H1 (cell line): ENCODE measurements at regions not wholly inside any gene's neighbourhood (a gene's known extent, or its start where the extent isn't known, plus 50 kb on each side); places are given as distances from the start of the nearest gene placed in this dataset.

ENCODE experiments used
- CTCF ChIA-PET: fragments of 300-600 bp; sonication (Branson Sonifier 250); formaldehyde crosslinking; loops from one replicate; lab custom pipeline; 2021; ENCODE audit not compliant: partially characterized antibody; lab: Charles Lee
- POLR2A ChIA-PET: fragments of 300-600 bp; sonication (Branson Sonifier 250); formaldehyde crosslinking; loops from one replicate; lab custom pipeline; 2021; ENCODE audit warnings: inconsistent platforms; ENCODE audit not compliant: partially characterized antibody; lab: Charles Lee
- DNase-seq, 2 experiments: peaks; one replicate each; pipeline versions ENCODE4 v3.0.0 to v3.0.0-alpha.2; 2010 to 2022; ENCODE audit warnings: low spot score in 2 of 2, low read depth in 1 of 2, mixed read lengths in 1 of 2
- FAIRE-seq: peaks from 2 replicates; lab custom pipeline; 2011; peaks lifted over from hg19 to GRCh38; lab: Jason Lieb, UNC
- H2AFZ ChIP-seq: 2 replicates; pipeline ENCODE4 v1.8.1; 2012; ENCODE audit warnings: low read length, inconsistent platforms
- H2AK5ac ChIP-seq: 2 replicates; pipeline ENCODE4 v1.6.1; 2013; ENCODE audit warnings: low read depth, low read length
- H2BK120ac ChIP-seq: replicated peaks from 2 replicates; pipeline ENCODE3; 2013; ENCODE audit warnings: low read depth, low read length, inconsistent platforms
- H2BK12ac ChIP-seq: 2 replicates; pipeline ENCODE4 v1.6.1; 2013; ENCODE audit warnings: low read depth, low read length
- H2BK15ac ChIP-seq: 2 replicates; pipeline ENCODE4 v1.6.1; 2013; ENCODE audit warnings: low read length
- H2BK20ac ChIP-seq: 2 replicates; pipeline ENCODE4 v1.6.1; 2013; ENCODE audit warnings: low read length
- H2BK5ac ChIP-seq: 2 replicates; pipeline ENCODE4 v1.6.1; 2013; ENCODE audit warnings: low read depth, low read length
- H3K14ac ChIP-seq: 2 replicates; pipeline ENCODE4 v1.6.1; 2013; ENCODE audit warnings: inconsistent platforms; ENCODE audit not compliant: insufficient read length
- H3K18ac ChIP-seq: 2 replicates; pipeline ENCODE4 v1.6.1; 2013; ENCODE audit warnings: low read length; ENCODE audit errors: extremely low read depth
- H3K23ac ChIP-seq: 2 replicates; pipeline ENCODE4 v1.6.1; 2013; ENCODE audit warnings: inconsistent platforms; ENCODE audit not compliant: insufficient read length
- H3K23me2 ChIP-seq: 2 replicates; pipeline ENCODE4 v1.6.1; 2013; ENCODE audit warnings: low read depth, low read length
- H3K27ac ChIP-seq: 2 replicates; pipeline ENCODE4 v1.6.1; 2011; ENCODE audit warnings: low read depth, low read length, inconsistent platforms
- H3K27me3 ChIP-seq, 4 experiments: replicated peaks in 1 of 4; 1 replicate in 1 of 4; 2 replicates in 3 of 4; pipeline versions ENCODE4 v1.6.1 to v1.8.1; 2011 to 2013; ENCODE audit warnings: low read length in 3 of 4, mild to moderate bottlenecking in 3 of 4, inconsistent platforms in 2 of 4, mixed read lengths in 2 of 4, moderate library complexity in 1 of 4; ENCODE audit not compliant: control insufficient read depth in 3 of 4, insufficient read depth in 3 of 4; ENCODE audit errors: extremely low read depth in 1 of 4
- H3K36me3 ChIP-seq, 4 experiments: 2 replicates each; pipeline versions ENCODE4 v1.6.1 to v1.8.1; 2011 to 2013; ENCODE audit warnings: mild to moderate bottlenecking in 4 of 4, low read length in 3 of 4, moderate library complexity in 2 of 4, control low read depth in 1 of 4, inconsistent platforms in 1 of 4; ENCODE audit not compliant: insufficient read depth in 4 of 4, control insufficient read depth in 2 of 4
- H3K4ac ChIP-seq: replicated peaks from 2 replicates; pipeline ENCODE3; 2013; ENCODE audit warnings: low read length, low read depth, mixed read lengths, inconsistent platforms; ENCODE audit not compliant: insufficient read length
- H3K4me1 ChIP-seq, 4 experiments: replicated peaks in 1 of 4; 1 replicate in 1 of 4; 2 replicates in 3 of 4; pipeline versions ENCODE4 v1.6.1 to v1.8.1; 2011 to 2013; ENCODE audit warnings: low read length in 3 of 4, inconsistent platforms in 2 of 4, mixed read lengths in 1 of 4; ENCODE audit not compliant: insufficient read depth in 4 of 4, control insufficient read depth in 3 of 4
- H3K4me2 ChIP-seq, 2 experiments: 2 replicates each; pipeline versions ENCODE4 v1.6.1 to v1.8.1; 2011 to 2013; ENCODE audit warnings: low read depth in 2 of 2, low read length in 2 of 2, control low read depth in 1 of 2, inconsistent platforms in 1 of 2, mild to moderate bottlenecking in 1 of 2; ENCODE audit not compliant: insufficient read depth in 1 of 2
- H3K4me3 ChIP-seq, 4 experiments: fragments of 200-600, 300-600 bp in 1 of 4; sonication (generic), shearing (Covaris generic), sonication (Bioruptor Twin) in 1 of 4; 2 replicates each; pipeline versions ENCODE4 v1.5.1 to v1.8.1; 2011 to 2016; ENCODE audit warnings: low read length in 4 of 4, low read depth in 3 of 4, control low read depth in 2 of 4, inconsistent platforms in 2 of 4, mild to moderate bottlenecking in 2 of 4, mixed read lengths in 1 of 4, moderate library complexity in 1 of 4; ENCODE audit not compliant: insufficient read depth in 2 of 4; ENCODE audit errors: extremely low read depth in 1 of 4
- H3K56ac ChIP-seq: replicated peaks from 2 replicates; pipeline ENCODE3; 2013; ENCODE audit warnings: low read depth, mild to moderate bottlenecking, mixed read lengths, low read length, inconsistent platforms; ENCODE audit not compliant: insufficient read length
- H3K79me1 ChIP-seq: 2 replicates; pipeline ENCODE4 v1.6.1; 2013; ENCODE audit warnings: low read depth, low read length, control low read depth
- H3K79me2 ChIP-seq, 2 experiments: 2 replicates each; pipeline versions ENCODE4 v1.6.1 to v1.8.1; 2012 to 2013; ENCODE audit warnings: low read length in 2 of 2, mild to moderate bottlenecking in 2 of 2, inconsistent platforms in 1 of 2; ENCODE audit not compliant: insufficient read depth in 2 of 2, control insufficient read depth in 1 of 2
- H3K9ac ChIP-seq, 4 experiments: replicated peaks in 1 of 4; 1 replicate in 1 of 4; 2 replicates in 3 of 4; pipeline versions ENCODE4 v1.6.1 to v1.8.1; 2011 to 2013; ENCODE audit warnings: low read depth in 3 of 4, low read length in 3 of 4, control low read depth in 2 of 4, mild to moderate bottlenecking in 2 of 4, moderate library complexity in 2 of 4, inconsistent platforms in 1 of 4; ENCODE audit errors: extremely low read depth in 1 of 4
- H3K9me3 ChIP-seq, 2 experiments: 2 replicates each; pipeline versions ENCODE4 v1.6.1 to v1.8.1; 2012 to 2013; ENCODE audit warnings: mild to moderate bottlenecking in 2 of 2, moderate library complexity in 2 of 2, control low read depth in 1 of 2, inconsistent platforms in 1 of 2, low read depth in 1 of 2, low read length in 1 of 2, mixed read lengths in 1 of 2; ENCODE audit not compliant: insufficient read depth in 2 of 2
- H4K20me1 ChIP-seq, 2 experiments: replicated peaks in 1 of 2; 2 replicates each; pipeline versions ENCODE3 to v1.8.1; 2011 to 2013; ENCODE audit warnings: inconsistent platforms in 2 of 2, low read length in 2 of 2, mild to moderate bottlenecking in 1 of 2; ENCODE audit not compliant: insufficient read depth in 2 of 2, control insufficient read depth in 1 of 2
- H4K5ac ChIP-seq: 2 replicates; pipeline ENCODE4 v1.6.1; 2013; ENCODE audit warnings: low read length, low read depth, mixed read lengths, inconsistent platforms; ENCODE audit not compliant: insufficient read length
- H4K8ac ChIP-seq: 2 replicates; pipeline ENCODE4 v1.8.0; 2013; ENCODE audit warnings: mild to moderate bottlenecking, moderate library complexity, low read length, inconsistent platforms; ENCODE audit not compliant: insufficient read depth; ENCODE audit errors: extremely low read depth
- H4K91ac ChIP-seq: replicated peaks from 2 replicates; pipeline ENCODE3; 2013; ENCODE audit warnings: low read length, mixed read lengths, inconsistent platforms; ENCODE audit not compliant: insufficient read length
- CTBP2 ChIP-seq: IDR thresholded peaks from 2 replicates; pipeline ENCODE4 v1.7.0; 2011; ENCODE audit warnings: borderline replicate concordance, mild to moderate bottlenecking, moderate library complexity, mixed read lengths, low read length; ENCODE audit not compliant: insufficient read depth, insufficient read length
- KDM4A ChIP-seq: IDR thresholded peaks from one replicate; pipeline ENCODE4 v1.7.1; 2012; ENCODE audit warnings: low read depth, mild to moderate bottlenecking, moderate library complexity, low read length, inconsistent platforms; ENCODE audit not compliant: severe bottlenecking
- MAFK ChIP-seq: IDR thresholded peaks from 2 replicates; pipeline ENCODE4 v1.6.1; 2012; ENCODE audit warnings: low read depth, mild to moderate bottlenecking, improper control_type of control experiment, low read length
- PHF8 ChIP-seq: fragments of 200-600 bp; sonication (generic); conservative IDR thresholded peaks from 2 replicates; pipeline ENCODE4 v1.7.1; 2012; ENCODE audit warnings: low read depth, mild to moderate bottlenecking, inconsistent platforms, low read length, moderate library complexity
- POLR2AphosphoS5 ChIP-seq: IDR thresholded peaks from 2 replicates; pipeline ENCODE4 v1.6.1; 2011; ENCODE audit warnings: low read depth, low read length
- POU5F1 ChIP-seq: IDR thresholded peaks from 2 replicates; pipeline ENCODE4 v1.6.1; 2011; ENCODE audit warnings: low read depth, mild to moderate bottlenecking, low read length, moderate library complexity
- SP2 ChIP-seq: IDR thresholded peaks from 2 replicates; pipeline ENCODE4 v1.6.1; 2012; ENCODE audit warnings: mild to moderate bottlenecking, low read length, inconsistent platforms
- WGBS, 2 experiments: shearing (Covaris generic) in 1 of 2; methylation state at CpG; one replicate each; pipeline versions ENCODE4 v1.1.6 to v1.1.7; 2013 to 2015; ENCODE audit warnings: low lambda C conversion rate in 2 of 2, mixed read lengths in 2 of 2, inconsistent platforms in 1 of 2, low coverage in 1 of 2, missing lambda C conversion rate in 1 of 2; ENCODE audit not compliant: insufficient replicate concordance in 2 of 2, insufficient coverage in 1 of 2, insufficient read length in 1 of 2; ENCODE audit errors: extremely low coverage in 1 of 2, missing lambda C conversion rate in 1 of 2; 5-methylcytosine and 5-hydroxymethylcytosine counted together

- H3K4me3 ChIP-seq = no peak overlapping the region
- POLR2A ChIA-PET = no interaction called here
- no peak for TF ChIP-seq KDM4A
- no peak for TF ChIP-seq MAFK
- TF ChIP-seq SP2 = no peak
- no peak for TF ChIP-seq POLR2AphosphoS5
- no peak for TF ChIP-seq PHF8
- TF ChIP-seq POU5F1 = no peak
- no peak for TF ChIP-seq CTBP2
These were observed 106.7 kb upstream of the PPM1H start for GRCh38 chr12:63041601-63042000.

More at GRCh38 chr12:63041601-63042000, 106.7 kb upstream of the PPM1H start:
- FAIRE-seq (no peak), DNase-seq (no peak)
- CTCF ChIA-PET = interaction anchor here (1.1 kb wide), 1 partner anchor 26 kb away, joined by 4 read pairs; no protein-coding TSS in a partner anchor
- no peaks in the 10 kb centered on the region for H4K20me1 ChIP-seq
- no peaks in the 10 kb centered on the region for H3K9me3 ChIP-seq
- H2BK120ac ChIP-seq = no peak overlapping the region
- no peak overlapping the region for H2BK20ac ChIP-seq
- H3K23ac ChIP-seq = no peak overlapping the region
- no peak overlapping the region for H3K27ac ChIP-seq
- H2BK5ac ChIP-seq = no peak overlapping the region
- no peak overlapping the region for H3K4ac ChIP-seq
- no peak overlapping the region for H4K5ac ChIP-seq
- H3K23me2 ChIP-seq = no peaks in the 10 kb centered on the region; the same call in 1 of the 2 replicates
- no peak overlapping the region for H4K8ac ChIP-seq
- H3K14ac ChIP-seq = no peak overlapping the region
- 69% methylated on average over 1 of the region's 1 CpG; no CpG with 5 or more reads in 1 of the 2 experiments for WGBS, 2 experiments
- H4K91ac ChIP-seq = no peak overlapping the region
- H2BK12ac ChIP-seq = no peak overlapping the region
- no peaks in the 10 kb centered on the region for H3K79me1 ChIP-seq
- no peak overlapping the region for H2AFZ ChIP-seq
- H3K18ac ChIP-seq = no peak overlapping the region
- H3K9ac ChIP-seq = no peak overlapping the region
- no peak overlapping the region for H2BK15ac ChIP-seq
- H3K4me1 ChIP-seq = no peaks in the 10 kb centered on the region
- no peak overlapping the region for H3K56ac ChIP-seq
- H2AK5ac ChIP-seq = no peak overlapping the region
- H3K4me2 ChIP-seq = no peak overlapping the region
- no peaks in the 10 kb centered on the region for H3K79me2 ChIP-seq
- no peaks in the 10 kb centered on the region for H3K27me3 ChIP-seq
- H3K36me3 ChIP-seq = no peaks in the 10 kb centered on the region
